HCT116 (cell line): ENCODE measurements at regions not wholly inside any gene's neighbourhood (a gene's known extent, or its start where the extent isn't known, plus 50 kb on each side); places are given as distances from the start of the nearest gene placed in this dataset.

Experiments
- ATAC-seq: fragments of 200-7000 bp; cut with Tn5 transposase; 2 replicates; pipeline ENCODE4 v1.9.1; 2020; ENCODE audit warnings: mild to moderate bottlenecking, moderate library complexity
- BruUV-seq: library from RNA; stranded (reverse); fragments of 400-500 nt; replicated peaks from 2 replicates; lab custom pipeline; 2021; lab: Mats Ljungman, UMichigan
- CTCF ChIA-PET: fragments of 300-600 bp; sonication (Branson Sonifier 250); formaldehyde crosslinking; loops from one replicate; lab custom pipeline; 2021; ENCODE audit warnings: antibody characterized with exemption; lab: Charles Lee
- POLR2A ChIA-PET: fragments of 300-600, 350-600 bp; sonication (Branson Sonifier 250); formaldehyde crosslinking; loops from one replicate; lab custom pipeline; 2021; ENCODE audit warnings: antibody characterized with exemption; lab: Charles Lee
- RAD21 ChIA-PET, 2 experiments: fragments of 300-600 bp; sonication (Branson Sonifier 250); formaldehyde crosslinking; loops; one replicate each; lab custom pipeline; 2023; ENCODE audit warnings: low total read pairs in 2 of 2; ENCODE audit not compliant: uncharacterized antibody in 2 of 2, unreplicated experiment in 2 of 2, low non-redundant PET in 1 of 2; lab: Charles Lee
- DNase-seq: peaks from one replicate; pipeline ENCODE4 v3.0.0-alpha.2; 2010; ENCODE audit warnings: low read depth, low spot score
- H2AFZ ChIP-seq: fragments of 200-600 bp; shearing (Covaris generic), sonication (generic); 2 replicates; pipeline ENCODE4 v1.6.1; 2017; ENCODE audit warnings: low read depth, mixed run types, mixed read lengths, antibody characterized with exemption, low read length; ENCODE audit not compliant: poor library complexity, severe bottlenecking
- H3K27ac ChIP-seq: 2 replicates; pipeline ENCODE4 v1.5.1; 2012; ENCODE audit warnings: low read depth, low read length
- H3K27me3 ChIP-seq: fragments of 200-600 bp; sonication (generic); 2 replicates; pipeline ENCODE4 v1.6.1; 2016; ENCODE audit warnings: mixed run types, low read length, mixed read lengths; ENCODE audit not compliant: insufficient read depth
- H3K36me3 ChIP-seq, 2 experiments: fragments of 200-500 bp in 1 of 2; fragments of 200-600 bp in 1 of 2; sonication (Bioruptor generic) in 1 of 2; sonication (generic) in 1 of 2; 2 replicates each; pipeline versions ENCODE4 v1.5.1 to v1.6.1; 2014 to 2016; ENCODE audit warnings: low read length in 2 of 2, inconsistent platforms in 1 of 2, mixed read lengths in 1 of 2, mixed run types in 1 of 2; ENCODE audit not compliant: insufficient read depth in 2 of 2, control insufficient read depth in 1 of 2
- H3K4me1 ChIP-seq, 2 experiments: fragments of 200-600 bp in 1 of 2; sonication (generic) in 1 of 2; 2 replicates each; pipeline versions ENCODE4 v1.5.1 to v1.6.1; 2012 to 2017; ENCODE audit warnings: low read length in 2 of 2, inconsistent platforms in 1 of 2, mild to moderate bottlenecking in 1 of 2, mixed read lengths in 1 of 2, mixed run types in 1 of 2, moderate library complexity in 1 of 2; ENCODE audit not compliant: insufficient read depth in 2 of 2, control insufficient read depth in 1 of 2
- H3K4me2 ChIP-seq: fragments of 200-600 bp; sonication (generic); 2 replicates; pipeline ENCODE4 v1.6.1; 2017; ENCODE audit warnings: mixed run types, low read length, mixed read lengths
- H3K4me3 ChIP-seq, 2 experiments: fragments of 200-600 bp in 1 of 2; sonication (generic) in 1 of 2; replicated peaks in 1 of 2; 2 replicates each; pipeline ENCODE4 v1.5.1; 2011 to 2016; ENCODE audit warnings: low read length in 2 of 2, control low read depth in 1 of 2, low read depth in 1 of 2, mild to moderate bottlenecking in 1 of 2, mixed read lengths in 1 of 2, mixed run types in 1 of 2
- H3K79me2 ChIP-seq: fragments of 200-600 bp; sonication (generic); 2 replicates; pipeline ENCODE4 v1.6.1; 2017; ENCODE audit warnings: mild to moderate bottlenecking, mixed run types, low read length, moderate library complexity, mixed read lengths; ENCODE audit not compliant: insufficient read depth
- H3K9ac ChIP-seq: fragments of 200-600 bp; sonication (generic); 2 replicates; pipeline ENCODE4 v1.6.1; 2016; ENCODE audit warnings: low read length, mixed read lengths
- H3K9me2 ChIP-seq: fragments of 200-600 bp; sonication (generic), shearing (Covaris generic); 2 replicates; pipeline ENCODE4 v1.6.1; 2017; ENCODE audit warnings: mixed run types, mild to moderate bottlenecking, moderate library complexity; ENCODE audit not compliant: insufficient read depth
- H3K9me3 ChIP-seq, 2 experiments: fragments of 200-500 bp in 1 of 2; fragments of 200-600 bp in 1 of 2; sonication (Bioruptor generic) in 1 of 2; sonication (generic) in 1 of 2; 2 replicates each; pipeline ENCODE4 v1.6.1; 2014 to 2017; ENCODE audit warnings: low read length in 2 of 2, mixed read lengths in 2 of 2, inconsistent platforms in 1 of 2, low read depth in 1 of 2, mild to moderate bottlenecking in 1 of 2, mixed run types in 1 of 2, moderate library complexity in 1 of 2; ENCODE audit not compliant: control insufficient read depth in 1 of 2, insufficient read depth in 1 of 2
- H4K20me1 ChIP-seq: fragments of 200-600 bp; sonication (generic), shearing (Covaris generic); 2 replicates; pipeline ENCODE4 v1.6.1; 2017; ENCODE audit warnings: mixed run types, mild to moderate bottlenecking, moderate library complexity; ENCODE audit not compliant: insufficient read depth
- ELF1 ChIP-seq: IDR thresholded peaks from 2 replicates; pipeline ENCODE4 v1.6.1; 2012; ENCODE audit warnings: low read depth, borderline replicate concordance
- EZH2 ChIP-seq: fragments of 200-600 bp; sonication (generic); IDR thresholded peaks from 2 replicates; pipeline ENCODE4 v1.6.1; 2017; ENCODE audit warnings: antibody characterized with exemption, mixed run types
- EZH2phosphoT487 ChIP-seq: fragments of 200-600 bp; IDR thresholded peaks from 2 replicates; pipeline ENCODE4 v1.6.1; 2018; ENCODE audit warnings: antibody characterized with exemption, borderline replicate concordance
- FOSL1 ChIP-seq: IDR thresholded peaks from 2 replicates; pipeline ENCODE4 v1.6.1; 2012; ENCODE audit warnings: low read depth
- POLR2A ChIP-seq: IDR thresholded peaks from 2 replicates; pipeline ENCODE4 v1.7.0; 2011; ENCODE audit warnings: borderline replicate concordance; ENCODE audit not compliant: insufficient read depth, insufficient read length; ENCODE audit errors: extremely low read depth
- POLR2AphosphoS5 ChIP-seq: IDR thresholded peaks from 2 replicates; pipeline ENCODE4 v1.6.1; 2011; ENCODE audit warnings: mild to moderate bottlenecking, low read depth, low read length, moderate library complexity
- RAD21 ChIP-seq: IDR thresholded peaks from 2 replicates; pipeline ENCODE4 v1.6.1; 2012; ENCODE audit warnings: low read depth, mild to moderate bottlenecking
- SP1 ChIP-seq: IDR thresholded peaks from 2 replicates; pipeline ENCODE4 v1.6.1; 2012; ENCODE audit warnings: low read depth
- SRF ChIP-seq: IDR thresholded peaks from 2 replicates; pipeline ENCODE4 v1.6.1; 2012; ENCODE audit warnings: low read depth
- TCF7L2 ChIP-seq: IDR thresholded peaks from 2 replicates; pipeline ENCODE4 v1.7.0; 2011; ENCODE audit warnings: borderline replicate concordance, inconsistent platforms; ENCODE audit not compliant: insufficient read depth, insufficient read length; ENCODE audit errors: extremely low read depth
- ZFX ChIP-seq: fragments of 450-650 bp; IDR thresholded peaks from 2 replicates; pipeline ENCODE4 v1.6.1; 2017
- intact Hi-C: fragments of 100-400 bp; cut with micrococcal nuclease; formaldehyde crosslinking; loops from 2 replicates; pipeline ENCODE4 v1.10.0; 2022
- TF ChIP-seq, protein P1 (sequence below): IDR thresholded peaks from 2 replicates; pipeline ENCODE4 v1.6.1; 2012
- TF ChIP-seq, protein P2 (sequence below): IDR thresholded peaks from 2 replicates; pipeline ENCODE4 v1.6.1; 2012; ENCODE audit warnings: low read depth
- TF ChIP-seq, protein P3 (sequence below): IDR thresholded peaks from 2 replicates; pipeline ENCODE4 v1.6.1; 2012

DNA sequence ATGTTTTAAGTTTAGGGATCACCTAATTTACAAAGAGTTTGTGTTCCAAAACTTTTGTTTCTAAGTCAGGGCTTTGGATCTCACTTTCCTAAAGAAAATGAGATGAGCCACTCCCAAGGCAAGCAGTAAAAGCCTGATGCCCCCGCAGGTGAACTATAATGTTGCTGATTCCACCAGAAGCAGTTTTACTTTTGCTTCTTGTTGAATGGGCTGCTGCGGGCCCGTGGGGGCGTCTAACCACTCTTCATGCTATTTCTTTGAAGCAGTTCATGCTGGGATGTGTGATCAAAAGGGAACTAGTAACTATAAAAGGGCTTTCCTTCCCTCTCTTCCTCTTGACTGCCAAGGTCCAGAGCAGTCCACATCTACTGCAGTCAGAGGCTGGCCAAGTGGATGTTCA lies 118.7 kb upstream of the NEBL start:
- no peak for DNase-seq
- CTCF ChIA-PET: no interaction called here
- H4K20me1 ChIP-seq: no peaks in the 10 kb centered on the region
- ATAC-seq: peak; percentile 50; the same call in 1 of the 2 replicates
- H3K9me3 ChIP-seq: no peaks in the 10 kb centered on the region
- H3K9me2 ChIP-seq: no peaks in the 10 kb centered on the region
- H3K36me3 ChIP-seq: no peaks in the 10 kb centered on the region
- intact Hi-C loops: no loop called here
- no peak overlapping the region for H3K4me3 ChIP-seq
- no peak overlapping the region for H3K27ac ChIP-seq
- H2AFZ ChIP-seq: no peak overlapping the region
- POLR2A ChIA-PET: no interaction called here
- no peak for TF ChIP-seq EZH2phosphoT487
- TF ChIP-seq POLR2AphosphoS5: no peak
- TF ChIP-seq POLR2A: no peak
- TF ChIP-seq, protein P1, sequence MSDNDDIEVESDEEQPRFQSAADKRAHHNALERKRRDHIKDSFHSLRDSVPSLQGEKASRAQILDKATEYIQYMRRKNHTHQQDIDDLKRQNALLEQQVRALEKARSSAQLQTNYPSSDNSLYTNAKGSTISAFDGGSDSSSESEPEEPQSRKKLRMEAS: no peak
- no peak for TF ChIP-seq RAD21
- TF ChIP-seq SP1: no peak
- TF ChIP-seq, protein P2, sequence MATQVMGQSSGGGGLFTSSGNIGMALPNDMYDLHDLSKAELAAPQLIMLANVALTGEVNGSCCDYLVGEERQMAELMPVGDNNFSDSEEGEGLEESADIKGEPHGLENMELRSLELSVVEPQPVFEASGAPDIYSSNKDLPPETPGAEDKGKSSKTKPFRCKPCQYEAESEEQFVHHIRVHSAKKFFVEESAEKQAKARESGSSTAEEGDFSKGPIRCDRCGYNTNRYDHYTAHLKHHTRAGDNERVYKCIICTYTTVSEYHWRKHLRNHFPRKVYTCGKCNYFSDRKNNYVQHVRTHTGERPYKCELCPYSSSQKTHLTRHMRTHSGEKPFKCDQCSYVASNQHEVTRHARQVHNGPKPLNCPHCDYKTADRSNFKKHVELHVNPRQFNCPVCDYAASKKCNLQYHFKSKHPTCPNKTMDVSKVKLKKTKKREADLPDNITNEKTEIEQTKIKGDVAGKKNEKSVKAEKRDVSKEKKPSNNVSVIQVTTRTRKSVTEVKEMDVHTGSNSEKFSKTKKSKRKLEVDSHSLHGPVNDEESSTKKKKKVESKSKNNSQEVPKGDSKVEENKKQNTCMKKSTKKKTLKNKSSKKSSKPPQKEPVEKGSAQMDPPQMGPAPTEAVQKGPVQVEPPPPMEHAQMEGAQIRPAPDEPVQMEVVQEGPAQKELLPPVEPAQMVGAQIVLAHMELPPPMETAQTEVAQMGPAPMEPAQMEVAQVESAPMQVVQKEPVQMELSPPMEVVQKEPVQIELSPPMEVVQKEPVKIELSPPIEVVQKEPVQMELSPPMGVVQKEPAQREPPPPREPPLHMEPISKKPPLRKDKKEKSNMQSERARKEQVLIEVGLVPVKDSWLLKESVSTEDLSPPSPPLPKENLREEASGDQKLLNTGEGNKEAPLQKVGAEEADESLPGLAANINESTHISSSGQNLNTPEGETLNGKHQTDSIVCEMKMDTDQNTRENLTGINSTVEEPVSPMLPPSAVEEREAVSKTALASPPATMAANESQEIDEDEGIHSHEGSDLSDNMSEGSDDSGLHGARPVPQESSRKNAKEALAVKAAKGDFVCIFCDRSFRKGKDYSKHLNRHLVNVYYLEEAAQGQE: no peak
- no peak for TF ChIP-seq ZFX
- TF ChIP-seq EZH2: no peak
- no peak for TF ChIP-seq FOSL1
- no peak for TF ChIP-seq TCF7L2
- no peak for TF ChIP-seq SRF
- TF ChIP-seq, protein P3, sequence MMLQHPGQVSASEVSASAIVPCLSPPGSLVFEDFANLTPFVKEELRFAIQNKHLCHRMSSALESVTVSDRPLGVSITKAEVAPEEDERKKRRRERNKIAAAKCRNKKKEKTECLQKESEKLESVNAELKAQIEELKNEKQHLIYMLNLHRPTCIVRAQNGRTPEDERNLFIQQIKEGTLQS: no peak
- no peak for TF ChIP-seq ELF1
- H3K4me1 ChIP-seq: no peaks in the 10 kb centered on the region
- H3K27me3 ChIP-seq: no peaks in the 10 kb centered on the region
- no peak overlapping the region for H3K9ac ChIP-seq
- H3K79me2 ChIP-seq: no peaks in the 10 kb centered on the region
- RAD21 ChIA-PET: no interaction called here
- H3K4me2 ChIP-seq: no peak overlapping the region
- BruUV-seq: no TSS peak
